HS-5 (cell line): ENCODE measurements at regions not wholly inside any gene's neighbourhood (a gene's known extent, or its start where the extent isn't known, plus 50 kb on each side); places are given as distances from the start of the nearest gene placed in this dataset.
"Not testable (repeated sequence)": the region's sequence is repeated elsewhere in the genome, so short reads cannot be mapped to it uniquely, and the experiment has no call there.

Experiments
- DNase-seq: peaks from one replicate; pipeline ENCODE4 v3.0.0-alpha.2; 2012; ENCODE audit warnings: low read depth

DNA sequence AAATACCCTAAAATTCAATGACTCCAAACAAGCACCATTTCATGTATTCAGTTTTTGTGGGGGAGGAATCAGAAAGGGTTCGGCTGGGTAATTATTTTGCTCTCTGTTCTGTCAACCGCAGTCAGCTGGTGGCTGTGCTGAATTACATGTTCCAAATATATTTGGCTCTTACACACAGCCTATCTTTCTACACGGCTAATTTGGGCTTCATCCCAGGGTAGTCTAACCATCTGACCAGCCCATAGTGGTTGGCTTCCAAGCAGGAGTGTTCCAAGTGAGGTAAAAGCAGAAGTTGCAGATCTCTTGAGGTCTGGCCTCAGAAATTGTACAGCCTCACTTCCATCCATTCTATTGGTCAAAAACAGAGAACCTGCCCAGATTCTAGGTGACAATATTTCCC lies 760.8 kb upstream of the SEMA6D start:
- DNase-seq, result no peak

DNA sequence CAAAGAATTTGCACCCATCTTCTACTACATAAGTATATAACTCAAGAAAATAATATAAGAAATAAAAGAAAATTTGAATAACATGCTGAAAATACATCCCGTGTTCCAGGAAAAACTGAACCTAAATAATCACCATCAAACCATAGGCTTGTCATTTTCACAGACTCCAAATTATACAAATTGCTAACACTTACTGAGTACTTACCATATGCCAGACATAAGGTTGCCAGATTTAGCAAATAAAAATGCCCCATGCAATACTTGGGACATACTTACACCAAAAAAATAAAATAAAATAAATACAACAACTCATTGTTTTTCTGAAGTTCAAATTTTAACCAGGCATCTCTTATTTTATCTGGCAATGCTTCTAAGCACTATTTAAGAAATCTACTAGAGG lies 760.4 kb upstream of the SEMA6D start:
- no peak for DNase-seq

DNA sequence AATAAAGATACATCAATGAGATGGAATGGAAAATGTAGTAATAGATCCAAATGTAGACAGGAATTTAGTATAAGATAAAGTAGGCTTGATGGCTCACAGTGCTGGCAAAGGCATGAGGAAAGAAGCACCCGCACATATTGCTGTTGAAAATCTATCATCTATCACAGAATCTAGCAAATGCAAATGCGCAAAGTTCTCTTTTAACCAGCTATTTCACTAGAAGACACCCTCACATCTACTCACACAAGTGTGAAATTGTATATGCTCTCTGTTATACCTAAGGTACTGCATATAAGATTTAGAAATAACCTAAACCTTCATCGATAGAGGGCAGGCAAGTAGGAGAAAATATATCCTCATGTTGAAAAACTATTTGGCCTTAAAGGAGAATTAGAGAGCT lies 756.7 kb upstream of the SEMA6D start:
- DNase-seq, result no peak

DNA sequence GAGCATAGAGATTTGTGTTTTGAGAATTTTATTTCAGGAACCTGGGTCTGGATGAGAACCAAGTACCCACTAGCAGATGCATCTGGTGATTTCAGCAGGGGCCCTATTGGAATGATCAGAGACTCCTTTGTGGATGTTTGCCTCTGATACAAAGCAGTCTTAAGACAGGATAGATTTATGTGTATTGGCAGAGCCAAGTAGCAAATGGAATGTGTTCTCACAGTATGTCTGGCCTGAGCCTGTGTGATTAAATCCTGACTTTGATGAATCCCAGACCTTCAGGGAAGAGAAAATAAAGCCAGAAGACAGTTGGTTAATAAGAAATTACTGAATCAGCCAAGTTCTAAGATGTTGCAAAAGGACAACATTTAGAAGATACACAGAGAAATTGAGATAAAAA lies 755.5 kb upstream of the SEMA6D start:
- no peak for DNase-seq

DNA sequence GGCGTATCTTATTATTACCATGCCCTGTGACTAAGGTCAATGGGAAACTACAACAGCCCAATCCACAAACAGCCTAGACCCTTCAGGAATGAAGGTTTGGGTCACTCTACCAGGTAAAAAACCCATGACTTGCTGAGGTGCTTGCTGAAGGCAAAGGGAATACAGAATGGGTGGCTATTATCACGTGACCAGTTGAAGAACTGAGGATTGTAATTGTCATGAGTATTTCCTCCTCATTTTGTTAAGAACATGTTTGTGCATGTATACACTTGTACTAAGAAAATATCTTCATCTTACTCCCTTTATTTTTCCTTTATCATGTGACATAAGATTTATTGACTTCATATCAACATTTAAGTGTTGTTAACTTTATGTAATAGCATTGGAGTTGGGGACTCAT lies 729.2 kb upstream of the SEMA6D start:
- DNase-seq, result not testable (repeated sequence)

DNA sequence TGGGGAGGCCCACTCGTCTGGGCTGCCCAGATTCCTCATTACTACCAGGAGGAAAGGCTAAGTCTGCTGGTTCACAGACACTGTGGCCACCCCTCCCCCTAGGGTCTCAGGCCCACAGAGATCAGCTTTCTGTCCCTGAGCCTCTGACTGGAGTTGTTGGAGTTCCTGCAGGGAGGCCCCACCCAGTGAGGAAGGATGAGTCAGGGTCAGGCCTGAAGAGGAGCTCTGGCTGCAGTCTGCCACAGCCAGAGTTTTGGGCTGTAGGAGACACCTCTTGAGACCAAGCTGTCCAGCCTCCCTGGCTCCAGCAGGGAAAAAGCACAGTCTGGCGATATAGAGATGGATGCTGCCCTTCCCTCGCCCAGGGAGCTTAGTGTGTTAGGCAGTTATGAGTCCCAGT lies 720.9 kb upstream of the SEMA6D start:
- DNase-seq, result no peak

DNA sequence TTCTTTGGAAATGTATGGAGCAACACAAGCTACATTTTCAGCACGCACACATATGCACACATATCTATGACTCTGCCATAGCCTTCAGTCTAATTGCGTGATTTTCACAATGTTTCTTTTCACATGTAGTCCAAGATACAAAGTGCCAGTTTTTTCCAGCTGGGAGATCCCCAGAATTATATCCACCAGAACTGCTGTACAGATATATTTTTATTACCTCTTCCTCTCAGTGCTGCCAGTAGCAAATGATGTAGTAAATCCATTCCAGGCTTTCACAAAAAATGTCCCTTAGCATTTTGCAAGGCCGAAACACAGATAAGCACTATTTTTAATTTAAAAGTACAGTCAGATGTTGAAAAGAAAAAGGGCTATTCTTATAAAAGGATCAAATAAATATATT lies 719.8 kb upstream of the SEMA6D start:
- no peak for DNase-seq

DNA sequence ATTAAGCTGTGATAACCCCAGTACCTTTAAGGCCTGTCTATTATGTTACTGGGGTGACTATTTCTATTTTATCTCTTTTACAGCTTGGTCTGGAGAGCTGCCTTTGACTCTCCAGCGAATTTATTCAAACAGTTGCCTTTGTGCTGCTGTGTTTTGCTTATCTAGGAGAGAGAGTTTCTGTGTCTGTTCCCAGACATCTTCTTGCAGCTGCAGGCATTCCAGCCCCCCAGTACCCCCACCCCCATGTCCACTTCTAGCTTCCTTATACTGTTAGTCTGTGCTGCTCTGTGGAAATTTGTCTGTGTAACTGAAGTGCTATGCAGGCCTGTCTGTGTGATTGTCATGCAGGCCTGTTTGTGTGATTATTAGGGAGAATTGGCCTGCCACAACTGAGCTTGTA lies 713.7 kb upstream of the SEMA6D start:
- no peak for DNase-seq

DNA sequence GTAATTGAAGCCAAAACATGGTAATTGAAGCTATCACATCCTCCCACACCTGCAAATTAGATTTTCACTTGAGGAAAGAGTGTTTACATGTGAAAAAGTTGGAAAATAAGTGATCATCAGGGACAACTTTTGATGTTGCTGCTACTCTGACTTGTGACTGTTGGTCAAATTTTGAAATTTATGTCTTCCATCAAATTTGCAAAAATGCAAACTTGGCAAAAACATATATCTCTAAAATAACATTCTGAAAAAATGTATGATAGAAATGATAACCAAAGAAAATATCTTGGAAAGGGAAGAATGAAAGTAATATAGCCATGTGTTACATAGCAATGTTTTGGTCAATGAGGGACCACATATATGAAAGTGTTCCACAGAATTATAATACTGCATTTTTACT lies 703.9 kb upstream of the SEMA6D start:
- DNase-seq, result no peak

DNA sequence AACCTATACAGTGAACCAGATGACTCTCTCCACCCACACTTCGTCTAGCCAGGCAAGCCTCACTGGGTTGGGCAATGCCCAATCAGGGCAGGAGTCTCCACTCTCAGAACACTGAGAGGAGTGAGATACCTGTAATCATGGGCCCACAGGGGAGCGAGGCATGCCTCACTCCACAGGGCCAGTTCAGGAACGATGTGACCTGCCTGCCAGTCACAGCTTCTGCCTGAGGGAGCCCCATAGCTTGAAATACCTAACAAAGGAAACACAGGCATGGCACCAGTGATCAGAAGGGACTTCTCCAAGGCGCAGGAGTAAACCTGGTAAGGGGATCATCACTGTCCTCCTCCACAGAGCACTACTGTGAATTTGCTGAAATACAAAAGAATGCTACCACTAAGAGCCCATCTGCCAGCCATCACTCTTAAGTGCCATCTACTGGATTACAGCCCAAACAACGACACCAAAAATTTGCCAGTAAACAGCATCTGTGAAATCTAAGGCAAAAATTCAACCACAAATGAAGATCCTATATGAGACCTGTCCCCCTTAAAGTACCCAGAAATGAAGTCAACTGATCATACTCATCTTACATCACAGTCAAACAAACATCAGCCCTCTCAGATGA lies 689.9 kb upstream of the SEMA6D start:
- DNase-seq, result no peak

DNA sequence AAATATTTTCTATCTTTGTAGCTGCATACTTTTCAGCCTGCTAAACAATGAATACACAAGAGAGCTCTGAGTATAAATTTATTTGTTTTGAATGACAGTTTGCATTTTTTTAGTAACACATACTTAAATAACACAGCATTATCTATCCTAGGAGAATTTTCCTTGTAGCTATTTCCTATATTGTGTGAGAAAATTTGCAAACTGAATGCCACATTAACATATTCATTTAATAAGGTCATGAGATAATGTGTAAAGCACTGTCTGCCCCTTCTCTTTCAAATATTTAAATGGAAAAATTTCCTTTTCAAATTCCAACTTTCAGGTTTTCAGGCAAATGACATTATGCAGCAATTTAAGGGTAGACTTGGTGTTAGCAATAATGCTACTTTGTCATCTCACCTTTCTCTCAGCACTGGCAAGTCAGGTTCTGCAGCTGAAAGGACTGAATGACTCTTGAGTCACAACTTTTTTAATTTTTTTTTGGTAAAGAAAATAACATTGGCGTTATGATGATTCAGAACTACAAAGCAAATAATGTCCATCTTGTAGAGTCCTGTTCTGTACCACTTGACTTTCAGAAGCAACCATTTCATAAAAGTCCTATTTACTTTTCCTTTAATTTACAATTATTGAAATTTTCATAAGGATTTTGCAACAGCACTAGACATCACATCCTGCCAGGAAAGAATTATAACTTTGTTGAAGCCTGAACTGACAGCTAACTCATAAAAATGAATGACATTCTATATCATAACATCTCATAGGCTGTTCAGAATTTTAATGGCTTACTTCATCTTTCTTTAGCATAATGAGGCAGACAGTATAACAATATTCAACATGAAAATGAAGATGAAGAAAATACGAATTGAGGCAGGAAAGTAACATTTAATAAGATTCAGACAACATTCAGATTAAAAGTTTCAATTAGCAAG lies 681.6 kb upstream of the SEMA6D start:
- DNase-seq, result no peak

DNA sequence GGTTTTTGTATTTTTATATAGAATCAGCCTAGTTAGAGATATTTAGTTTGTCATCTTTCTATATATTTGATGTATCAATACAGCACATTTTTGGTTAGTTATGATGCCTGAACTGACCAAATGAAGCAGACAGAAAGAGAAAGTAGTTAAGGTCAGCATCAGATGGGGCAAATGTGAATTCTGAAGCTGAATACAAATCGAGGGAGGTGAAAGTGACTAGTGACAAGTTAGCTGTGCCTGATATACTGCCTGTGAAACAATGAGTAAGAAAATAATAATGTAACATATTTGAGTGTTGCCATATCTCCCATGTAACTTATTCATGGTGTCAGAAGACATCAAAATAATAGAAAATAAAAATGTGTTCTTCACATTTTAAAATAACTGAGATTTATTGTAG lies 680.3 kb upstream of the SEMA6D start:
- no peak for DNase-seq

DNA sequence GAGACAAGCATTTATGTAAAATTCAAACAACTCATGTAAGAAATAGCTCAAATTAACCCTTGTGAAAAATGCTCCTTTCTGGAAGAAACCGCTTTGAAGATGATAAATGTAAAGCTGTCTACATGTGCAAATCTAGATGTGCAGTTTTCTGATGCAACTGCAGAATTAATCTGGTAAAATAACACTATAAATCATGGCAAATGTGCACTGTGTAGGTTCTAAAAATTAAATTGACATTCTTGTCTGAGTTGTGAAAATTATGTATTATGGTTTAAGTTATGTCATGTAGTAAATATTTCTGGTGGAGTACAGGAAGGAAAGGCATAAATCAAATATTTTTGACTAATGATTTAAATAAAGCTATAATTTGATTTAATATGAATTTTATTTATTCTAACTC lies 678.1 kb upstream of the SEMA6D start:
- DNase-seq, result no peak

DNA sequence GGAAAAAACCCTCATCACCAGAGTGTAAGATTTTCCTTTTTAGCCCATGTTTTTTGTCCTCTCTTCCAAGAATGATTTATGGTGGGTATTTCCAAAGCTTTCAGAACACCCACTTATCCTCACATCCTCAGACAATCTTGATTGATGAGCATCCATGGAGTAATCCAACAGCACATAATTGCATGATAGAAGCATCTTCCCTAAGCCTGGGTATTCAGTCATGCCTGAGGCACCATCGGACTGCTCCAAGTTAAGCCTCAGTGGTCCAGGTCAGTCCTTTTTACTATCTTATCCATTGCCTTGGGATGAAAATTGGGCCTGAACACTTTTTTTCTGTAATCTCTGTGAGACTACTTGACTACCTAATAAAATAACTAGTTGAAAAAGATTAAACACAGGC lies 676.0 kb upstream of the SEMA6D start:
- DNase-seq, result no peak

DNA sequence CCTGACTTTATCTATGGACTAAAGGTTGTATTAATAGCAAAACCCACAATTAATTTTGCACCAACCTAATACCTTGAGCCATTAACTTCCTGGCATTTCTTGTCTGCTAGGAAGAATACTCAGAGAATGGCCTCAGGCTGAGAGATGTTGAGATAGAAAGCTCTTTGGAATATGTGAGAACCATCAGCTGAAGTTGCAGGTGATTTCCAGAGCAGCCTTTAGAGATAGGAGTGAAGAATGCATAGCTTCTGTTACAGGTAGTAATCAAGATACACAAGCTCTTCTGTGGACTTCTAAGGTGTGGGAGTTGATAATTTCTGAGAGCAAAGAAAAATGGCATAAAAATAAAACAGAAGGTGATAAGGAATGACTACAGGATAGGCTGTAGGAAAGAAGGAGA lies 669.3 kb upstream of the SEMA6D start:
- DNase-seq, result not testable (repeated sequence)

DNA sequence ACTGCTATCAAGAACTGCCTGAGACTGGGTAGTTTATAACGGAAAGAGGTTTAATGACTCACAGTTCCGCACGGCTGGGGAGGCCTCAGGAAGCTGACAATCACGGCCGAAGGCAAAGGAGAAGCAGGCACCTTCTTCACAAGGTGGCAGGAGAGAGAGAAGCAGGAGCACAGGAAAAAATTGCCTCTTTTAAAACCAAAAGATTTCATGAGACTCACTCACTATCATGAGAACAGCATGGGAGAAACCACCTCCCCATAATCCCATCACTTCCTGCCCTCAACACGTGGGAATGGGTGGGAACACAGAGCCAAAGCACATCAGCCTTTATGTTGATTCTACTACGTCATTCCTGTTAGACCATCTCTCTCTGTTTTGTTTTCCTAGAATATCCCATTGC lies 650.9 kb upstream of the SEMA6D start:
- no peak for DNase-seq

DNA sequence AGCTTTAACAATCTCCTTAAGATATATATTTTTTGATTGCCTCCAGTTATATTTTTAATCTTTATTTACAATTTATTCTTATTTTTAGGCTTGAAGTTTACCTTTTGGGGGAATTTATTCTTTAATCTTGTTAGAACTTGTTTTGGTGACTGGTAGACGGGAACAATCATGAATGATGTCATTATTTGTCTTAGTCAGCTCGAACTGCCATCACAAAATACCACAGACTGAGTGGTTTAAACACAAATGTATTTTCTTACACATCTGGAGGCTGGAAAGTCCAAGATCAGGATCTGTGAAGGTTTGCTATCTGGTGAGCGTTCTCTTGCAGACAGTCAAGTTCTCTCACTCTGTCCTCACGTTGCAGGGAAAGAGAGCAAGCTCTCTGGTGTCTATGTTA lies 639.5 kb upstream of the SEMA6D start:
- not testable (repeated sequence) for DNase-seq

DNA sequence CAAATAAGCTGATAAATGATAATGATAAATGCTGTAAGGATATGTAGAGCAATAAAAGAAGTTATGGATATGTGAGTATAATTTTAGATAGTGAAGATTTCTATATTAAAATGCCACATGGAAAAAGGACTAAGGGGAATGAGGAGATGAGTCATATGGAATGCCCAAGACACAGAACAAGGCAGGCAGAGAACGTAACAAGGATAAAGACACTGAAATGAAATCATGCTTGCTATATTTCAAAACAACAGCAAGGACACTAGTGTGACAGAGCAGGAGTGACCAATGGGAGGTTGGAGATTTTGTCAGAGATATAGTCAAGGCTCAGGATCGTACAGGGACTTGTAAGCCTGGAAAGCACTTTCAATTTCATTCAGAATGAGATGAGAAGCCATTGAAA lies 621.5 kb upstream of the SEMA6D start:
- no peak for DNase-seq

DNA sequence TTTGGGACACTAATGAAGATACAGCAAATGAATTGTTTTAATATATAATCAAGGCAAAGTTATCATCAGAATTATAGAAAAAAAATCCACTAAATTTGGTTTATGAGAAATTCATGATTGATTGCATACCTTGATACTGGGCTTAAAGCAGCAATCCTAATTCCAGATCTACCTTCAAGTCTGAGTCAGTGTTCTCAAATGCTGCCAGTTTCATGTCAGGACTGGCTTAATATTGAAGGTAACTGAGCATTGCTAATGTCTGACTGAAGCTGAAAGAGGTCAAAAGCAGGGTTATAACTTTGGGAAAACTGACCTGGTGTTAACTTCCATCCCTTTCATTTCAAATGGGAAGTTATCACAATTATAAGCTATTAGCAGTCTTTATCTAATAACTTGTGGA lies 618.8 kb upstream of the SEMA6D start:
- not testable (repeated sequence) for DNase-seq

DNA sequence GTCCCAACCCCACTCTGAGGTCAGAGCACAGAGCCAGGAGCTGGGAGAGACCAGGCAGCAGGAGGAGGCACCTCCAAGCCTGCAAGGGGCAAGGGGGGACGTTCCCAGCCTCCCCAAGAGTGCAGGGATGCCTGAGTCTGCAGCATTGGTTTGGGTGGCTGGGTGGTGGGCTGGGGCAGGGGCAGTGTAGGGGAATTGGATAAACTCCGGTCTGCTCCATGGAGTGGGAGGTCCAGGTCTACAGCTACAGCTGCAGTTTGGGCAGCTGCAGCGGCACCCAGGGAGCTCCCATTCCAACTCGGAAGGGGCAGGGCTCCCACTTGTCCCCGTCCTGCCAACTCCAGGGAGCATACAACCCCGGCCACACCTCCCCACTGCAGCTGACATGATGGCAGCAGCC lies 617.5 kb upstream of the SEMA6D start:
- DNase-seq, result not testable (repeated sequence)

DNA sequence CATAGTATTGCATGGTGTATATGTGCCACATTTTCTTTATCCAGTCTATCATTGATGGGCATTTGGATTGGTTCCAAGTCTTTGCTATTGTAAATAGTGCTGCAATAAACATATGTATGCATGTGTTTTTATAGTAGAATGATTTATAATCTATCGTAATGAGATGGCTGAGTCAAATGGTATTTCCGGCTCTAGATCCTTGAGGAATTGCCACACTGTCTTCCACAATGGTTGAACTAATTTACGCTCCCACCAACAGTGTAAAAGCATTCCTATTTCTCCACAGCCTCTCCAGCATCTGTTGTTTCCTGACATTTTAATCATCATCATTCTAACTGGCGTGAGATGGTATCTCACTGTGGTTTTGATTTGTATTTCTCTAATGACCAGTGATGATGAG lies 608.5 kb upstream of the SEMA6D start:
- DNase-seq, result not testable (repeated sequence)

DNA sequence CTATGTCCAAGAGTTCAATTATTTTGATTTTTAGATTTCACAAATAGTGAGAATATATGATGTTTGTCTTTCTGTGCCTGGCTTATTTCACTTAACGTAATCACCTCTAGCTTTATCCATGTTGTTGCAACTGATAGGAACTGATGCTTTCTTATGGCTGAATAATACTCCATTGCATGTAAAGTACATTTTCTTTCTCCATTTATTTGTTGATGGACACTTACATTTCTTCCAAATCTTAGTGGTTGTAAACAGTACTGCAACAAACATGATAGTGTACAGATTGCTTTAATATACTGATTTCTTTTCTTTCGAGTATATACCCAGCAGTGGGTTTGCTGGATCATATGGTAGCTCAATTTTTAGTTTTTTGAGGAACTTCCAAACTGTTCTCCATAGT lies 600.6 kb upstream of the SEMA6D start:
- no peak for DNase-seq

DNA sequence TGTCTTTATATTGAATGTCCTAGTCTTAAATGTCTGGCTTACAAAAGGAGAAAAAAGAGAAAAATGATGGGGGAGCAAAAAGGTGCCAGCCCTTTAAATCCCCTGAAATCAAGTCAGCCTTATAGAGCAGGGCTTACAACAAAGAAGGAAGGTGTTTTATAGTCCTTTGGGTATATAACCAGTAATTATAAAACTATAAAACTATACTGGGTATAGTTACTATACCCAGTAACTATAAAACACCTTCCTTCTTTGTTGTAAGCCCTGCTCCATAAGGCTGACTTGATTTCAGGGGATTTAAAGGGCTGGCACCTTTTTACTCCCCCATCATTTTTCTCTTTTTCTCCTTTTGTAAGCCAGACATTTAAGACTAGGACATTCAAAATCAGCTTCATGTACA lies 598.0 kb upstream of the SEMA6D start:
- no peak for DNase-seq
